CD4-positive, alpha-beta T cell (primary cell): ENCODE measurements at regions not wholly inside any gene's neighbourhood (a gene's known extent, or its start where the extent isn't known, plus 50 kb on each side); places are given as distances from the start of the nearest gene placed in this dataset.

Experiments
- ATAC-seq: fragments of 200-7000 bp; cut with Tn5 transposase; one replicate; pipeline ENCODE4 v1.10.0; 2022; ENCODE audit warnings: mild to moderate bottlenecking; ENCODE audit not compliant: poor library complexity
- CTCF ChIA-PET: fragments of 350-600 bp; sonication (Branson Sonifier 250); formaldehyde crosslinking; loops from one replicate; lab custom pipeline; 2021; ENCODE audit warnings: antibody characterized with exemption, inconsistent platforms; lab: Charles Lee
- POLR2A ChIA-PET: fragments of 350-600 bp; sonication (Branson Sonifier 250); formaldehyde crosslinking; loops from one replicate; lab custom pipeline; 2021; ENCODE audit warnings: antibody characterized with exemption, inconsistent platforms; lab: Charles Lee
- DNase-seq, 14 experiments: peaks; one replicate each; pipeline ENCODE4 v3.0.0-alpha.2; 2013 to 2020; ENCODE audit warnings: mixed read lengths in 2 of 14
- H3K27ac ChIP-seq, 2 donors: one replicate each; pipeline versions ENCODE4 v1.5.1 to v1.7.0; 2013; ENCODE audit warnings: low read length in 2 of 2, low read depth in 1 of 2, mild to moderate bottlenecking in 1 of 2
- H3K27me3 ChIP-seq, 2 experiments: 1 replicate in 1 of 2; 2 replicates in 1 of 2; pipeline versions ENCODE4 v1.6.1 to v1.7.0; 2013; ENCODE audit warnings: low read length in 2 of 2, control low read depth in 1 of 2, mild to moderate bottlenecking in 1 of 2, moderate library complexity in 1 of 2; ENCODE audit not compliant: insufficient read depth in 2 of 2, control insufficient read depth in 1 of 2
- H3K36me3 ChIP-seq: one replicate; pipeline ENCODE4 v1.6.1; 2013; ENCODE audit warnings: low read length, control low read depth; ENCODE audit not compliant: insufficient read depth
- H3K4me1 ChIP-seq: one replicate; pipeline ENCODE4 v1.6.1; 2013; ENCODE audit warnings: low read length, control low read depth; ENCODE audit not compliant: insufficient read depth
- H3K4me3 ChIP-seq: one replicate; pipeline ENCODE4 v1.5.1; 2013; ENCODE audit warnings: mild to moderate bottlenecking, low read length, moderate library complexity
- H3K9me3 ChIP-seq, 2 experiments: 1 replicate in 1 of 2; 2 replicates in 1 of 2; pipeline versions ENCODE4 v1.6.1 to v1.7.0; 2013; ENCODE audit warnings: low read length in 2 of 2, mild to moderate bottlenecking in 2 of 2, control low read depth in 1 of 2, moderate library complexity in 1 of 2; ENCODE audit not compliant: control insufficient read depth in 1 of 2, insufficient read depth in 1 of 2
- H3K27ac Mint-ChIP-seq: one replicate; pipeline ENCODE4 v1.8.0; 2020; ENCODE audit warnings: mixed read lengths
- H3K27me3 Mint-ChIP-seq: one replicate; pipeline ENCODE4 v1.8.0; 2021; ENCODE audit warnings: mixed read lengths
- H3K36me3 Mint-ChIP-seq: one replicate; pipeline ENCODE4 v1.8.0; 2021; ENCODE audit warnings: low read depth, mixed read lengths
- H3K4me1 Mint-ChIP-seq: one replicate; pipeline ENCODE4 v1.8.0; 2021; ENCODE audit warnings: low read depth, mixed read lengths
- H3K4me3 Mint-ChIP-seq: one replicate; pipeline ENCODE4 v1.8.0; 2020; ENCODE audit warnings: mild to moderate bottlenecking, mixed read lengths
- H3K9me3 Mint-ChIP-seq: one replicate; pipeline ENCODE4 v1.8.0; 2020; ENCODE audit warnings: mixed read lengths
- CTCF ChIP-seq: fragments of 200-600 bp; IDR thresholded peaks from one replicate; pipeline ENCODE4 v1.8.0; 2022; ENCODE audit warnings: antibody characterized with exemption, mild to moderate bottlenecking
- intact Hi-C, 2 experiments: fragments of 100-400 bp; cut with DNase I in 1 of 2; cut with micrococcal nuclease in 1 of 2; formaldehyde crosslinking; loops; one replicate each; pipeline versions ENCODE4 v1.15.1 to v1.9.0; 2023 to 2025; cut with DNase I, micrococcal nuclease

GRCh38 chr3:69540706-69541581, 155.1 kb upstream of the FRMD4B start:
- Histone ChIP-seq H3K36me3 (no peaks in the 10 kb centered on the region), H3K9me3 (peaks cover 0 to 5% of the 10 kb centered on the region in 2 experiments), H3K4me1 (no peaks in the 10 kb centered on the region), H3K4me3 (no peak overlapping the region), H3K27ac (no peak overlapping the region), H3K27me3 (peaks cover 14 to 31% of the 10 kb centered on the region in 2 experiments)
- no peaks in the 10 kb centered on the region for H3K36me3 Mint-ChIP-seq
- H3K4me3 Mint-ChIP-seq: no peak overlapping the region
- ChIA-PET CTCF (no interaction called here), POLR2A (no interaction called here)
- H3K27me3 Mint-ChIP-seq: peaks cover 52% of the 10 kb centered on the region
- DNase-seq (no peak), ATAC-seq (no peak)
- intact Hi-C loops: no loop called here
- peaks cover 6% of the 10 kb centered on the region for H3K4me1 Mint-ChIP-seq
- no peaks in the 10 kb centered on the region for H3K9me3 Mint-ChIP-seq
- H3K27ac Mint-ChIP-seq: no peak overlapping the region
- no peak for TF ChIP-seq CTCF

- H3K36me3 Mint-ChIP-seq: no peaks in the 10 kb centered on the region
- H3K4me3 Mint-ChIP-seq: no peak overlapping the region
- Histone ChIP-seq H3K27ac (no peak overlapping the region), H3K27me3 (peaks cover 14 to 28% of the 10 kb centered on the region in 2 experiments), H3K36me3 (no peaks in the 10 kb centered on the region), H3K4me3 (no peak overlapping the region), H3K4me1 (no peaks in the 10 kb centered on the region), H3K9me3 (peaks cover 0 to 11% of the 10 kb centered on the region in 2 experiments)
- no peak overlapping the region for H3K27ac Mint-ChIP-seq
- intact Hi-C loops: no loop called here
- ATAC-seq: no peak
- POLR2A ChIA-PET: no interaction called here
- peaks cover 6% of the 10 kb centered on the region for H3K4me1 Mint-ChIP-seq
- no peaks in the 10 kb centered on the region for H3K9me3 Mint-ChIP-seq
- DNase-seq: no peak
- H3K27me3 Mint-ChIP-seq: peaks cover 43% of the 10 kb centered on the region
- TF ChIP-seq CTCF: no peak
- CTCF ChIA-PET: no interaction called here
Observed at GRCh38 chr3:69539134-69539533, 153.2 kb upstream of the FRMD4B start.

GRCh38 chr3:69538281-69538680, 152.4 kb upstream of the FRMD4B start:
- H3K4me1 ChIP-seq: no peaks in the 10 kb centered on the region
- Mint-ChIP-seq H3K9me3 (no peaks in the 10 kb centered on the region), H3K4me1 (peaks cover 6% of the 10 kb centered on the region), H3K36me3 (no peaks in the 10 kb centered on the region), H3K27me3 (peaks cover 39% of the 10 kb centered on the region), H3K4me3 (no peak overlapping the region), H3K27ac (no peak overlapping the region)
- H3K27ac ChIP-seq: no peak overlapping the region
- H3K36me3 ChIP-seq: no peaks in the 10 kb centered on the region
- ChIA-PET POLR2A (interaction anchor here (0.6 kb wide), 1 partner anchor 825 kb away, joined by 4 read pairs; no protein-coding TSS in a partner anchor), CTCF (no interaction called here)
- H3K27me3 ChIP-seq: peaks cover 14 to 24% of the 10 kb centered on the region in 2 experiments
- H3K4me3 ChIP-seq: no peak overlapping the region
- DNase-seq (no peak), ATAC-seq (no peak)
- TF ChIP-seq CTCF: no peak
- peaks cover 0 to 11% of the 10 kb centered on the region in 2 experiments for H3K9me3 ChIP-seq
- intact Hi-C loops: no loop called here
